ENCODE measurements at regions not wholly inside any gene's neighbourhood (a gene's known extent, or its start where the extent isn't known, plus 50 kb on each side); places are given as distances from the start of the nearest gene placed in this dataset.

GRCh38 chr2:128564131-128564530 lies 245.5 kb upstream of the HS6ST1 start:
- DNase-seq (ENCODE audit: extremely low spot score) = no peak
- Histone ChIP-seq H3K27ac (ENCODE audit: low read depth) (no peak overlapping the region), H3K36me3 (ENCODE audit: insufficient read depth) (no peaks in the 10 kb centered on the region), H3K4me1 (ENCODE audit: insufficient read depth) (no peaks in the 10 kb centered on the region), H3K4me3 (ENCODE audit: low read depth, low read length) (no peak overlapping the region)
- 99% methylated on average over 4 of the region's 4 CpGs for WGBS

- WGBS = 93% methylated on average over 6 of the region's 6 CpGs
- no peak for DNase-seq (ENCODE audit: extremely low spot score)
- H3K36me3 ChIP-seq (ENCODE audit: insufficient read depth) = no peaks in the 10 kb centered on the region
- H3K4me1 ChIP-seq (ENCODE audit: insufficient read depth) = no peaks in the 10 kb centered on the region
- H3K27ac ChIP-seq (ENCODE audit: low read depth) = no peak overlapping the region
- H3K4me3 ChIP-seq (ENCODE audit: low read depth, low read length) = no peak overlapping the region
These were observed 245.9 kb upstream of the HS6ST1 start for GRCh38 chr2:128564551-128564950.

DNA sequence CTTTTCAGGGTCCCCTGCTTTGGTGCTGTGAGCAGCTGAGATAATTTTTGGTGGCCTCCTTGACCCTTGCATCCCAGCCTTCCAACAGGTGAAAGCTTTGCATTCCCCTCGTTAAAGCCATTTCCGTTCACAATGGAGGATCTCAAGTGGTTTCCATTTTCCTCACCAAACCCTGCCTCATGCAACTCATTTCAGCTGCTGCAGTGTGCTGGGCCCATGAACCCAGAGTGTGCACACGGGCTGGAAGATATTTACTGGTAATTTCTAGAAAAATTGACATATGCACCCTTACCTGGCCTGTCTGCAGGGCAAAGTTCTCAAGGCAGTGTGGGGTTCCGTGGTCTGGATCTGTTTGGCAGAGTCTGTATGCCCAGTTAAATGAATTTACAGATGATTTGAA lies 246.8 kb upstream of the HS6ST1 start:
- no peak for DNase-seq (ENCODE audit: extremely low spot score)
- 94% methylated on average over 4 of the region's 4 CpGs for WGBS
- Histone ChIP-seq H3K4me3 (ENCODE audit: low read depth, low read length) (no peak overlapping the region), H3K27ac (ENCODE audit: low read depth) (no peak overlapping the region), H3K4me1 (ENCODE audit: insufficient read depth) (no peaks in the 10 kb centered on the region), H3K36me3 (ENCODE audit: insufficient read depth) (no peaks in the 10 kb centered on the region)

DNA sequence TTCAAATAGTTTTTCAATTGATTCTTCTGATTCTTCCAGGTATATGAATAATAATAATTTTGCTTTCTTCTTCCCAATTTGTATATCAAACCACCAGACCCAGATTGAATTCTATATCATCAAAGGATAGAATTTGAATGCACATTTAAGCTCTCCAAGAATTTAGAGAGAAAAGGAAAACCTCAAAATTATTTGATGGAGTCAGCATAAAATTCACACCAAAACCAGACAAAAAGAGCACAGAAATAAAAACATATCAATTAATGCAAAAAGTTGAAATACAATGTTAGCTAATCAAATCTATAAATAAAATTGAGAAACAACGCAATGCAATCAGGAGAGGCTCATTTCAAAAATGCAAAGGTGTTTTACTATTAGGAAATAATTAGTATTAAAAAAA lies 248.0 kb upstream of the HS6ST1 start:
- no peak overlapping the region for H3K4me3 ChIP-seq (ENCODE audit: low read depth, low read length)
- 99% methylated on average over 1 of the region's 1 CpG for WGBS
- H3K27ac ChIP-seq (ENCODE audit: low read depth) = no peak overlapping the region
- no peaks in the 10 kb centered on the region for H3K4me1 ChIP-seq (ENCODE audit: insufficient read depth)
- no peak for DNase-seq (ENCODE audit: extremely low spot score)
- no peaks in the 10 kb centered on the region for H3K36me3 ChIP-seq (ENCODE audit: insufficient read depth)

GRCh38 chr2:128568106-128568505 lies 249.4 kb upstream of the HS6ST1 start:
- H3K4me3 ChIP-seq (ENCODE audit: low read depth, low read length) = no peak overlapping the region
- H3K27ac ChIP-seq (ENCODE audit: low read depth) = no peak overlapping the region
- 63% methylated on average over 5 of the region's 5 CpGs for WGBS
- no peak for DNase-seq (ENCODE audit: extremely low spot score)
- H3K4me1 ChIP-seq (ENCODE audit: insufficient read depth) = no peaks in the 10 kb centered on the region
- H3K36me3 ChIP-seq (ENCODE audit: insufficient read depth) = no peaks in the 10 kb centered on the region

- H3K27ac ChIP-seq (ENCODE audit: low read depth) = no peak overlapping the region
- WGBS = 87% methylated on average over 7 of the region's 7 CpGs
- no peak overlapping the region for H3K4me3 ChIP-seq (ENCODE audit: low read depth, low read length)
- DNase-seq (ENCODE audit: extremely low spot score) = no peak
- H3K36me3 ChIP-seq (ENCODE audit: insufficient read depth) = no peaks in the 10 kb centered on the region
- H3K4me1 ChIP-seq (ENCODE audit: insufficient read depth) = no peaks in the 10 kb centered on the region
These were observed 254.4 kb upstream of the HS6ST1 start for GRCh38 chr2:128573116-128573515.

- WGBS = 92% methylated on average over 4 of the region's 4 CpGs
- H3K27ac ChIP-seq (ENCODE audit: low read depth) = no peak overlapping the region
- no peak overlapping the region for H3K4me3 ChIP-seq (ENCODE audit: low read depth, low read length)
- H3K36me3 ChIP-seq (ENCODE audit: insufficient read depth) = no peaks in the 10 kb centered on the region
- no peak for DNase-seq (ENCODE audit: extremely low spot score)
- no peaks in the 10 kb centered on the region for H3K4me1 ChIP-seq (ENCODE audit: insufficient read depth)
These were observed 254.9 kb upstream of the HS6ST1 start for GRCh38 chr2:128573531-128573930.

GRCh38 chr2:128577141-128577930 lies 258.7 kb upstream of the HS6ST1 start:
- no peak for DNase-seq (ENCODE audit: extremely low spot score)
- 86% methylated on average over 7 of the region's 7 CpGs for WGBS
- Histone ChIP-seq H3K36me3 (ENCODE audit: insufficient read depth) (no peaks in the 10 kb centered on the region), H3K4me1 (ENCODE audit: insufficient read depth) (no peaks in the 10 kb centered on the region), H3K4me3 (ENCODE audit: low read depth, low read length) (no peak overlapping the region), H3K27ac (ENCODE audit: low read depth) (no peak overlapping the region)

DNA sequence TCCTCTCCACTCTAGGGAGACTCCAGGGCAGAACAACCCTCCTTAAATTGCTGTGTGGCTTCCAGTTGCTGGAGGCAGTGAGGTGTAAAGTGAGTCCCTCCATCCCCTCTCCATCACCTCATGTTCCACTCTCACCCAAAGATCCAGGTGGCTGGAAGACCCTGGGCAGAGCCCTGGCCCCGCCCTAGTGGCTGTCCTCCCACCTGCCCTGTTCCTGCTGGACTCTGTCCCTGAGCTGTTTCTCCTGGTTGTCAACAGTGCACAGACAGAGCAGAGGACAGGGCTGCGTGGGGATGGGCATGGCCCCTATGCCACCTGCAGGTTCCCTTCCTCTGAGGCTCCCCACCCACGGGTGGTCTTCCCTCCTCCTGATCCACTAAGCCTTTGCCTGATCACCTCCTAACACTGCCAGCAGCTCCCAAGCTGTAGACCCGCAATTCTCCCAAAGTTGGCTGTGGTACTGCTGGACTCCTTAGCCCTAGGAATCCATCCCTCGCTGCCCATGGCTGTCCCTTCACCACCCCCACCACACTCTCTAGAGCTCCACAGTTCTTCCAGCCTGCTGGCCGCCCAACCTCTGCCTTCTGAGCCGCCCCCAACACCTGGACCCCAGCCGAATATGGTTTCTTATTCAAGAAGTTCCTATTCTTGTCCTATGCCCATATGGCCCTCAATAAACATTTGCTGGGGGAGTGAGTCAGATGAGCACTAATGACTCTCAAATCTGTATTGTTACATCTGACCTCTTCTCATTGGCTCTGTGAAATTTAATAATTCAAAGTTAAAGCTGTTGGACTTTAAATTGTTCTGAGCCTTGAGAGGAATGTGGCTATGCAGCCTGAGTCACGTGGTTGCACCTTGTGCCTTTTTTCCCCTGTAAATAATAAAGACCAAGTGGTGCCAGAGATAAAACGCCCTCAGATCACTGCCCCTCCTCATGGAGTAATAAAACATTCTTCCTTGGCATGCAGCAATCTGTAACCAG lies 260.0 kb upstream of the HS6ST1 start:
- no peak for DNase-seq (ENCODE audit: extremely low spot score)
- H3K4me1 ChIP-seq (ENCODE audit: insufficient read depth) = no peaks in the 10 kb centered on the region
- H3K36me3 ChIP-seq (ENCODE audit: insufficient read depth) = no peaks in the 10 kb centered on the region
- H3K4me3 ChIP-seq (ENCODE audit: low read depth, low read length) = no peak overlapping the region
- WGBS = 79% methylated on average over 10 of the region's 10 CpGs
- H3K27ac ChIP-seq (ENCODE audit: low read depth) = no peak overlapping the region

DNA sequence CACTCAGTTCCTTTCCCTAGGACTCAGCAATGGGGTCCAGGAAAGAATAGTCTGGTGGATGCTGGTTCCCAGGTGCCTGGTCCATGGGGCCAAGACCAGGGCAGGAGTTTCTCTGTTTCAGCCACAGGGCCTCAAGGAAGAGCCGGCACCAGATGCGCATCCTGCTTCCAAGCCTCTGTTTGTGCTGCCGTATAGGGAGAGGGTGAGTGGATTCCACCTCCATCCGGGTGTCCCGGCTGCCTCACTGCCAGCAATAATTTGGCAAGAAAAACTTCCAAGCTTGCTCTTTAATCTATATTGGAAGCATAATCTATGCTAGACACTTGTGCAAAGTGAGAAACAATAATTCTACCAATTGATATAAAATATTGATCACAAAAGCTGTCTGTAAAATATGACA lies 261.2 kb upstream of the HS6ST1 start:
- 74% methylated on average over 5 of the region's 5 CpGs for WGBS
- no peak overlapping the region for H3K4me3 ChIP-seq (ENCODE audit: low read depth, low read length)
- H3K4me1 ChIP-seq (ENCODE audit: insufficient read depth) = no peaks in the 10 kb centered on the region
- no peak for DNase-seq (ENCODE audit: extremely low spot score)
- no peaks in the 10 kb centered on the region for H3K36me3 ChIP-seq (ENCODE audit: insufficient read depth)
- no peak overlapping the region for H3K27ac ChIP-seq (ENCODE audit: low read depth)

DNA sequence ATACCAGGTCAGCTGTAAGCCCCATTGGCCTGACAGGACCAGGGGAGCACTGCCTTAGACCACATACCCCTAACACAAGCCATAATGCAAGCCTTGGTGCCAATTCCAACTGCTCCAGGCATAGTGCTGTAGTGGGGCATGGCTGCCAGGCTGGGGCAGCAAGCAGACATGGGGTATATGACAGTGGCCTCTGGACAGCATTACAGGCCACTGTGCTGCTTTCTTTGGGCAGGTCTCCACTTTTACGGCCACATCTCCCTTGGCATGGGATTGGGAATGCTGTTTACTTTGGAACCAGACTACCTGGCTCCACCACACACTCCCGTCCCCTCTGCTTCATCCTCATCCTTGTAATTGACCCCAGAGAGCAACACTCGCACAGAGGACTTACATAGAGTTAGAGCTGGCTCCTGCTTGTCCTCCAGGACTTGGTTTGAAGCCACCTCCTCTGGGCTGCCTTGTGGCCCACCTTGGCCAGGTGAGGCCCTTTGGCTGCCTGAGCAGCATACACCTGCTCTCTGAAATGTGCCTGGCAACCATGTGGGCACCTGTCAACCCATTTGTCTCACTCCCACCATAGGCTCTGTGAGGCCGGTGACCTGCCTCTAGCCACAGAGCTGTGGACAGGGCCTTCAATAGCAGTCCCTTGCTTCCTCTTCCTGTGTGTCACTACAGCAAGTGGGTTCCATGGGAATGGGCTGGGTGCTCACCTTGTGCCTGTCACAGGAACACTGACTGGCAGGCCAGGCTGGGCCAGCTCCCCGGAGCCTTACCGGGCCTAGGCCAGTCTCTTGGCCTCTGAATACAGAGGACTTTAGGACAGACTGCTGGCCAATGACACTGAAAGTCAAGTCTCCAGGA lies 262.6 kb upstream of the HS6ST1 start:
- no peaks in the 10 kb centered on the region for H3K4me1 ChIP-seq (ENCODE audit: insufficient read depth)
- WGBS = 91% methylated on average over 6 of the region's 6 CpGs
- H3K36me3 ChIP-seq (ENCODE audit: insufficient read depth) = no peaks in the 10 kb centered on the region
- H3K27ac ChIP-seq (ENCODE audit: low read depth) = no peak overlapping the region
- no peak overlapping the region for H3K4me3 ChIP-seq (ENCODE audit: low read depth, low read length)
- no peak for DNase-seq (ENCODE audit: extremely low spot score)

- 89% methylated on average over 2 of the region's 2 CpGs for WGBS
- H3K4me1 ChIP-seq (ENCODE audit: insufficient read depth) = no peaks in the 10 kb centered on the region
- H3K36me3 ChIP-seq (ENCODE audit: insufficient read depth) = no peaks in the 10 kb centered on the region
- no peak overlapping the region for H3K4me3 ChIP-seq (ENCODE audit: low read depth, low read length)
- H3K27ac ChIP-seq (ENCODE audit: low read depth) = no peak overlapping the region
- DNase-seq (ENCODE audit: extremely low spot score) = no peak
These were observed 263.2 kb upstream of the HS6ST1 start for GRCh38 chr2:128581849-128582244.

DNA sequence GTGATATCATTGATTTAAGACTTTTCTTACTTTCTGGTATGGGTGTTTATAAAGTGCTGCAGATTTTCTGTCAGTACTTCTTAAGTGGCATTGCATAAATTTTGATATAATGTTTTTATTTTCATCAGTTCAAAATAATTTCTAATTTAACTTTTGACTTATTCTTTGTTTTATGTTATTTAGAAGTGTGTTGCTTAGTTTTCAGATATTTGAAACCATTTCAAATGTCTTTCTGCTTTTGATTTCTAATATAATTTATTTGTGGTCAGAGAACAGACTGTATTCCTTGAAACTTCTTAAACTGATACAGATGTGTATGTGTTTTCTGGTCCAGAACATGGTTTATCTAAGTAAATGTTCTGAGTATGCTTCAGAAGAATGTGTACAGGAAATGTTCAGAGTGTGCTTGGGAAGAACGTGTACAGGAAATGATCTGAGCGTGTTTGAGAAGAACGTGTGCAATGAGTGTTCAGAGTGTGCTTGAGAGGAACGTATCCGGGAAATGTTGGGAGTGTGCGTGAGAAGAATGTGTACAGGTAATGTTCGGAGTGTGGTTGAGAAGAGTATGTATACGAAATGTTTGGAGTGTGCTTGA lies 265.7 kb upstream of the HS6ST1 start:
- 79% methylated on average over 8 of the region's 8 CpGs for WGBS
- no peaks in the 10 kb centered on the region for H3K4me1 ChIP-seq (ENCODE audit: insufficient read depth)
- DNase-seq (ENCODE audit: extremely low spot score) = no peak
- H3K4me3 ChIP-seq (ENCODE audit: low read depth, low read length) = no peak overlapping the region
- no peaks in the 10 kb centered on the region for H3K36me3 ChIP-seq (ENCODE audit: insufficient read depth)
- no peak overlapping the region for H3K27ac ChIP-seq (ENCODE audit: low read depth)

All from urinary bladder (tissue), 3 donors.